Mucosa of rectum (tissue), 2 donors: ENCODE measurements at regions not wholly inside any gene's neighbourhood (a gene's known extent, or its start where the extent isn't known, plus 50 kb on each side); places are given as distances from the start of the nearest gene placed in this dataset.

Source experiments
- H3K27ac ChIP-seq, 2 donors: one replicate each; pipeline ENCODE4 v1.7.0; 2013; ENCODE audit warnings: inconsistent platforms in 2 of 2, low read depth in 2 of 2, low read length in 2 of 2
- H3K27me3 ChIP-seq, 2 donors: one replicate each; pipeline ENCODE4 v1.7.0; 2013; ENCODE audit warnings: low read length in 2 of 2; ENCODE audit not compliant: control insufficient read depth in 2 of 2, insufficient read depth in 2 of 2
- H3K36me3 ChIP-seq, 2 donors: one replicate each; pipeline ENCODE4 v1.7.0; 2013; ENCODE audit warnings: low read length in 2 of 2; ENCODE audit not compliant: control insufficient read depth in 2 of 2, insufficient read depth in 2 of 2
- H3K4me1 ChIP-seq, 2 donors: one replicate each; pipeline ENCODE4 v1.7.0; 2013; ENCODE audit warnings: low read length in 2 of 2, mild to moderate bottlenecking in 1 of 2; ENCODE audit not compliant: control insufficient read depth in 2 of 2, insufficient read depth in 2 of 2
- H3K4me3 ChIP-seq, 2 donors: one replicate each; pipeline ENCODE4 v1.7.0; 2013; ENCODE audit warnings: low read length in 2 of 2
- H3K9ac ChIP-seq, 2 donors: one replicate each; pipeline ENCODE4 v1.7.0; 2013; ENCODE audit warnings: low read length in 2 of 2, low read depth in 1 of 2, mild to moderate bottlenecking in 1 of 2
- H3K9me3 ChIP-seq, 2 donors: one replicate each; pipeline ENCODE4 v1.7.0; 2013; ENCODE audit warnings: low read length in 2 of 2; ENCODE audit not compliant: control insufficient read depth in 2 of 2
- donor health status: healthy.
- donor health status: Normal muscosa, but diverticular disease.

DNA sequence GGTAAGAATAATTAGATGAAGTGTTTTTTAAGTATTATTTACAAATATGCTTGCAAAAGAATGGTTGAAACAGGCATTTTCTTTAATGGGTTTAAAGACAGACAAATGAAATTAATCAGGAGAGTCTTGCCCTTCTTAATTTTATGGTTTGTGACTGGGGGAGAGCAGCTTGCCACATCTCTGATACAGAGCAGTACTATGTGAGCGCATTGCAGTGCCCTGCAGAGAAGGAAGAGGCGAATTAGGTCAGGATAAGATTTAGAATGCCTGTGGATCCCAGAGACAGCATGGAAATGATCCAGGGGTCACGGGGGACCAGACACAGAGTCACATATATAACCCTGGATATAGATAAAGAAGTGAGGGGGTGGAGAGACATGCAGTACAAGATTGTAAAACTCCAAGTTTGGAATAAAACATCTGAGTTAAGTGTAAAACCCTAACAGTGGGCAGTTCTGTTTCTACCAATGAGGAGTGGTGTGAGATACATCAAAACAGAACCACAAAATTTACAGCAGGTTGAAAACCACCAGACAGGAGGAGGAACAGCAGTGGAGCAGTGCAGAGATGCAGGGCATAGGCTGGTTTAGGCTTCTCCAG is 125.5 kb downstream of the FAM204A start:
- Histone ChIP-seq H3K4me3 (no peak overlapping the region), H3K36me3 (no peaks in the 10 kb centered on the region), H3K27me3 (no peaks in the 10 kb centered on the region)

DNA sequence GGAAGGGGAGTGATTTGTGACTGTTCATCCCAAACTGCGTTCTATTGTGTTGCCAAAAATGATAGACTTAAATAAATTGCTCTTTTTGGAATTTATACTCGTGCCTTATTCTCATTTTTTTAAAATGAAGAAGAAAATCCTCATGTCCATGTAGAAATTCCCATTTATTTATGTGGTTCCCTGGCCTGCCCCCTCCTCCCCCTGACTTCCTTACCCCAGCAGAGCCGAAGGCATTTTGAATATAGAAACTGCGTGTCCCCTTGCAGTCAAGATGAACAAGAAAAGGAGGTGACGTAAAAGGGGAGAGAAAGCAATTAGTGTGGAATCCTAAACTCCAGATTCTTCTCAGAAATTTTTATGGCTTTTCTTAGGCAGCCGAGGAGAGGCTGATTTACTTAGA is 126.1 kb downstream of the FAM204A start:
- Histone ChIP-seq H3K4me3 (no peak overlapping the region), H3K4me1 (peaks cover 0 to 6% of the 10 kb centered on the region in 2 donors), H3K9me3 (no peaks in the 10 kb centered on the region), H3K9ac (no peak overlapping the region), H3K36me3 (no peaks in the 10 kb centered on the region), H3K27ac (no peak overlapping the region), H3K27me3 (no peaks in the 10 kb centered on the region)

More for the DNA sequence above, 125.5 kb downstream of the FAM204A start:
- Histone ChIP-seq H3K4me1 (peaks cover 0 to 6% of the 10 kb centered on the region in 2 donors), H3K9me3 (no peaks in the 10 kb centered on the region), H3K27ac (no peak overlapping the region), H3K9ac (no peak overlapping the region)

DNA sequence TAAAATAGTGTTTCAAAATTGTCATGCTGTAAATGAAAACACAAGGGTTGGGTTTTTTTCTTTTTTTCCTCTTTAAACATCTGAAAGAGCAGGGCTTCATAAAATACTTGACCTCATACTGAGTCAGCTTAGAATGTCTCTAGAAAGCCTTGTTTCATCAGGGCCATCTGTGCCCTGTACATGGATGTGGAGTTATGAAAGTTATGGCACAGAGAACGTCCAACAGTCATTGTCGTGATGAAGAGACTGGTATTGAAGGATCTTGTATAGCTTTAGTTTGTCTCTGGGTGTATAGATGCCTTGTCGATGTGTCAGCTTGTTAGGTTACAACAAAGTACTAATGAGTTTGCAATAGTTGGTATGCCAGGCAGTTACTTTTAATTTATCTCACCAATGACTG is 127.3 kb downstream of the FAM204A start:
- no peak overlapping the region for H3K27ac ChIP-seq
- no peak overlapping the region for H3K4me3 ChIP-seq
- peaks cover 0 to 6% of the 10 kb centered on the region in 2 donors for H3K4me1 ChIP-seq
- H3K9me3 ChIP-seq: no peaks in the 10 kb centered on the region
- H3K27me3 ChIP-seq: no peaks in the 10 kb centered on the region
- no peak overlapping the region for H3K9ac ChIP-seq
- H3K36me3 ChIP-seq: no peaks in the 10 kb centered on the region

DNA sequence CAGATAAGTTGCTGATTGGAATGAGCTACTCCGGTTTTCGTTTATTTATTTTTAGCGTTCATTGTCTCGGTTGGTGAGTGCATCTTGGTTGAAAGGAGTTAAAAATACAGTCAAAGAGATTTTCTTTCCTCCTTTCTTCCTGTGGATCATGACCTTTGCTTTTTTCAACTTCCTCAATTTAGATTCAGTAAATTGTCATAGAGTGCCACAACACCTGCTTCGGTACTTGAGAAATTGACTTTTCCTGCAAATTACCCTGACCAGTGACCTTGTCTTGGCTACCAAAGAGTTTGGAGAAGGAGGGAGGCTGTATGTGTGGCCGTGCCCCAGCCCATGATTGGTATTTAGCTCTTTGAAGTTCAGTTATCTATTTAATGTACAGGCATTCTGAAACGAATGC is 128.7 kb downstream of the FAM204A start:
- no peaks in the 10 kb centered on the region for H3K9me3 ChIP-seq
- H3K27ac ChIP-seq: peak overlapping the region in 1 of 2 donors; percentile 19
- no peaks in the 10 kb centered on the region for H3K36me3 ChIP-seq
- H3K4me3 ChIP-seq: no peak overlapping the region
- H3K4me1 ChIP-seq: peaks cover 0 to 6% of the 10 kb centered on the region in 2 donors
- no peak overlapping the region for H3K9ac ChIP-seq
- H3K27me3 ChIP-seq: no peaks in the 10 kb centered on the region

DNA sequence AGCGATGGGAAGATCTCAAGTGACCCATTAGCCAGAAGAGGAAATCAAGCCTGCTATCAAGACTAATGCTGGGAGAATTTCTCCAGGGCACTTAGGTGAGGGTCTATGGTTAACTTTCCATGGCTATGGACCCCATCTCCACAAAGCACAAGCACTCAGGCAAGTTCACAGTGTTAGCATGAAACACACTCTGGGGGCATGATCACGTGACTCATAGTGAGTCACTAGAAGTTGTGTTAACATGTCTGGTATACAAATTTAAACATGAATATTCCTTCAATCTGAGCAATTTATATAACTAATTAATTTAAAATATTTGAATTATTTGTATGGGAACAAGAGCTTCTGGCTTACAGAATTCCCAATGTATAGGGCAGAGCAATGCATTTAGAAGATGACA is 131.8 kb downstream of the FAM204A start:
- no peaks in the 10 kb centered on the region for H3K36me3 ChIP-seq
- no peaks in the 10 kb centered on the region for H3K27me3 ChIP-seq
- H3K4me1 ChIP-seq: peaks cover 0 to 8% of the 10 kb centered on the region in 2 donors
- no peaks in the 10 kb centered on the region for H3K9me3 ChIP-seq
- no peak overlapping the region for H3K27ac ChIP-seq
- no peak overlapping the region for H3K9ac ChIP-seq
- no peak overlapping the region for H3K4me3 ChIP-seq

DNA sequence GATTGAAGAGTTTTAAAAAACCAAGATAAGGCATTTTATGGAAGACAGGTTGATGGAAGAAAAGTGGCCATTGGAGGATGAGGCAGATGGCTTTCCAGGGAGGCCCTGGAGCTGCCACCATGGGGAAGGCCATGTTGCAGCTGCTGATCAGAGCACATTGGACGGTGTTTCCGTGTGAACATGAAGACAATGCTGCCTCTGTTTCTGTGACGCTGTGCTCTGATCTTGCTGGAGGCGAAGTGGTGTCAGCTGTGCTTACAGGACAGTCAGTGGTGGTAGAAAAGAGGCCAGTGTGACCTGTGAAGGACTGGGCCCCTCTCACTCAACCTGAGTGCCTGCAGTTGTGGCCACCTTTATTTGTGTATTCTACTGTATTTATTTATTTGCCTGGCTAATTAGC is 132.9 kb downstream of the FAM204A start:
- Histone ChIP-seq H3K27me3 (no peaks in the 10 kb centered on the region), H3K9ac (no peak overlapping the region), H3K9me3 (no peaks in the 10 kb centered on the region), H3K36me3 (no peaks in the 10 kb centered on the region), H3K4me3 (no peak overlapping the region), H3K27ac (no peak overlapping the region), H3K4me1 (peaks cover 0 to 8% of the 10 kb centered on the region in 2 donors)

DNA sequence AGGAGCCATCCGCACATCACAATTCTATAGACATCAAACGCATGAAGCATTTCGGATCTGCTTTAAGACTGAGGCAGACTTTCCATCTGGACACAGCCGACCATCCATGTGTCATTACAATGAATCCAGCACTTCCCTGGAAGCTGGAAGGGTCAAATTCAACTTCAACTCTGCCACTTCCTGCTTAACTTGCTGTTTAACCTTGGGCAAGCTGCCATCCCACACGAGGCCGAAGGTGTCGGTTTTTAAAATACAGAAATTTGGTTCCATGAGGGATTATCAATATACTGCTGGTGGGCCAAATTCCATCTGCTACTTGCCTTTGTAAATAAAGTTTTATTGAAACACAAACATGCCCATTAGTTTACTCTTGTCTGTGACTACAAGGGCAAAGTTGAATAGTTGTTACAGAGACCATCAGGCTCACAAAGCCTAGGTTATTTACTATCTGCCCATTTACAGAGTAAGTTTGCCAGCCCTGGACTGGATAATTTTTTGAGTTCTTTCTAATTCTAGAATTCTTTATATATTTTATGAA is 134.6 kb downstream of the FAM204A start:
- Histone ChIP-seq H3K4me1 (peaks cover 0 to 5% of the 10 kb centered on the region in 2 donors), H3K36me3 (no peaks in the 10 kb centered on the region)

DNA sequence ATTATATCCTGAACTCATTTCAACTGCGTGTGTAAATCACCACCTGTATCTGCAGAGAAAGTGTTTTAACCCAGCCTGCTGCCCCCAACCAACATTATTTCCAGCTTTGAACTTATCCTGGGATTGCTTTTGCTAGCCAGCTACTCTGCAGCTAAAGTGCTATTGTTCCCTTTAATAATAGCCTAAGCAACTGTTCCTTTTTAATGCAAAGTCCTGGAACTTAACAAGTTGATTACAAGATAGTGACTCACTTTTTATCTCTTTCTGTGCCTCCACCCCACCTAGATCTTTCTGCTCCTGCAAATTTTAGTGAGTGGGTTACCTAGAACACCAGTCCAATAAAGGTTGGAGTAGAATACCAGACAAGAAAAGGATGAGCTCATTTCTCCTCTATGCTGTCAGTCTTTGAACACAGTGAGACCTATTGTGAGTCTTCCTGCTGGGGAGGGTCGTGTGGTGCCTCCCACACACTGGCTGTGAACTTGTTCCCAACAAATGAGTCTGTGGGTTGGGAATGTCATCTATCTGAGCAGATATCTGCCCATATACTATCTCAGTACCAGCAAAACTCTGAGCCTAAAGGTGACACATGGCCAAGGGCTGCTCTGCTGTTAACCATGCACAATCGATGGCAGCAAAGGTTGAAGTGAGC is 137.7 kb downstream of the FAM204A start:
- H3K27ac ChIP-seq: no peak overlapping the region
- no peaks in the 10 kb centered on the region for H3K36me3 ChIP-seq
- H3K9me3 ChIP-seq: no peaks in the 10 kb centered on the region
- H3K4me3 ChIP-seq: no peak overlapping the region
- peaks cover 0 to 3% of the 10 kb centered on the region in 2 donors for H3K4me1 ChIP-seq
- no peak overlapping the region for H3K9ac ChIP-seq
- no peaks in the 10 kb centered on the region for H3K27me3 ChIP-seq

More for the DNA sequence above, 134.6 kb downstream of the FAM204A start:
- H3K27ac ChIP-seq: no peak overlapping the region
- H3K4me3 ChIP-seq: no peak overlapping the region
- H3K27me3 ChIP-seq: no peaks in the 10 kb centered on the region
- no peak overlapping the region for H3K9ac ChIP-seq
- no peaks in the 10 kb centered on the region for H3K9me3 ChIP-seq

DNA sequence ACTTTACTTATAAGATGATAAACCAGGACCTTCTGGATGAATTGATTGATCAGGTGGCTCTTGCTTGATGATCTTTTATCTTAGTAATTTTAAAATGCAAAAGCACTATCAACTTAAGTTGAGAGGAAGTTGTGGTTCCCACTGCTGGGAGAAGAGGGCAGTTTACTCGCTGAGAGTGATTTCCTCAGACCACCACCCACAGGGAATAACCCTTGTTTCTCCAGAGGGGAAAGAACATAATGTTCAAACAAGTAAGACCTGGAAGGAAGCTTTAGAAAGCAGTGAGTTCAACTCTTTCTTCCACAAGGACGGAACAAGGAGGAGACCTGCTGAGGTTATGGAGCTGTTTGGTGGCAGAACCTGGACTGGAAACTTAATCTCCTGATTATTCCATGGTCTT is 138.7 kb downstream of the FAM204A start:
- Histone ChIP-seq H3K9me3 (no peaks in the 10 kb centered on the region), H3K4me1 (peaks cover 0 to 3% of the 10 kb centered on the region in 2 donors), H3K36me3 (no peaks in the 10 kb centered on the region)

DNA sequence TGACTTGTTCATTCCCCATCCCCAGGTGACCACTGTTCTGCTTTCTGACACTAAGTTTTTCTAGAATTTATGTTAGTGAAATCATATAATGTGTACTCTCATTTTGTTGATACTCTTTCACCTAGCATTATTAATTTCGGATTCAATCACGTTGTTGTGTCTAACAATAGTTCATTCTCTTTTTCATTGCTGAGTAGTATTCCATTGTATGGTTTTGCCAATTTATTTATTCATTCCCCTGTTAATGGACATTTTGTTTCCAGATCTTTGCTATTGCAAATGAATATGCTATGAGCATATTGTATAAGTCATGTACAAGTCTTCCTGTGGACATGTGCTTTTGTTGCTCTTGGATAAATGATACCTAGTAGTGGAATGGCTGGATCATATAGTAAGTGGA is 146.4 kb downstream of the FAM204A start:
- Histone ChIP-seq H3K27me3 (no peaks in the 10 kb centered on the region), H3K27ac (no peak overlapping the region), H3K36me3 (no peaks in the 10 kb centered on the region), H3K4me3 (no peak overlapping the region), H3K9me3 (no peaks in the 10 kb centered on the region), H3K4me1 (no peaks in the 10 kb centered on the region), H3K9ac (no peak overlapping the region)

More for the DNA sequence above, 138.7 kb downstream of the FAM204A start:
- no peaks in the 10 kb centered on the region for H3K27me3 ChIP-seq
- no peak overlapping the region for H3K27ac ChIP-seq
- H3K9ac ChIP-seq: no peak overlapping the region
- H3K4me3 ChIP-seq: no peak overlapping the region
